HEK293T (cell line): ENCODE measurements at regions not wholly inside any gene's neighbourhood (a gene's known extent, or its start where the extent isn't known, plus 50 kb on each side); places are given as distances from the start of the nearest gene placed in this dataset.

Source experiments
- ELF4 ChIP-seq: fragments of 450-650 bp; IDR thresholded peaks from 2 replicates; pipeline ENCODE4 v1.6.1; 2017; ENCODE audit warnings: antibody characterized with exemption
- SP1 ChIP-seq: fragments of 450-650 bp; IDR thresholded peaks from 2 replicates; pipeline ENCODE4 v1.6.1; 2017

DNA sequence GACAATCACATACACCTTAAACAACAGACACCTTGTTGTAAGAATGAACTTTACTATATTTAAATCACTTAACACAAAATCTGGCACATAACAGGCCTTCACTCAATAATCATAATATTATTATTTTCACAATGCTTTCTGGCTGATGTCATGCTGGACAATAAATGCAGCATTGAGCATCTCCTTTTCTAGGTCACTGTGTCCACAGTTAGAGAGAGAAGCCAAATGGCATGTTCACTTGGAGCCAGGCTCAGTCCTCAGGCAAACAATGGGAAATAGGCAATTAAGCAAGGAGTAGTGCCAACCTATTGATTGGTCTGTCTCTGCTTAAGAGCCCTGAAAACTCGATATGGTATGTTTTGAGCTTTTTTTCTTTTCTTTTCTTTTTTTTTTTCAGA, 50.6 kb upstream of the KLF4 start:
- TF ChIP-seq ELF4 = no peak
- no peak for TF ChIP-seq SP1
